A549 (cell line): ENCODE measurements at regions not wholly inside any gene's neighbourhood (a gene's known extent, or its start where the extent isn't known, plus 50 kb on each side); places are given as distances from the start of the nearest gene placed in this dataset.

Experiments used
- ATAC-seq, 2 experiments: fragments of 200-7000 bp in 1 of 2; fragments of >200 bp in 1 of 2; cut with Nextera tagmentation in 1 of 2; cut with Tn5 transposase in 1 of 2; 3 replicates each; pipeline versions ENCODE4 v1.8.0 to v1.9.1; 2018 to 2020; ENCODE audit warnings: mild to moderate bottlenecking in 1 of 2, moderate library complexity in 1 of 2
- CTCF ChIA-PET: fragments of 300-600 bp; sonication (Branson Sonifier 250); formaldehyde crosslinking; extraction: SDS; loops from one replicate; lab custom pipeline; 2021; ENCODE audit warnings: antibody characterized with exemption, inconsistent platforms; lab: Yijun Ruan, JAX
- POLR2A ChIA-PET: fragments of 350-600 bp; formaldehyde crosslinking; extraction: SDS; loops from one replicate; lab custom pipeline; 2021; ENCODE audit warnings: antibody characterized with exemption, inconsistent platforms; lab: Yijun Ruan, JAX
- DNase-seq, 2 experiments: peaks; one replicate each; pipeline versions ENCODE4 v3.0.0 to v3.0.0-alpha.2; 2011 to 2016; ENCODE audit warnings: low read depth in 1 of 2, low spot score in 1 of 2
- FAIRE-seq: peaks from 2 replicates; lab custom pipeline; 2011; peaks lifted over from hg19 to GRCh38; lab: Jason Lieb, UNC
- H3K27ac ChIP-seq, 2 experiments: fragments of >200 bp; sonication (Bioruptor Twin); formaldehyde crosslinking; 3 replicates each; pipeline ENCODE4 v1.5.1; 2016 to 2017
- H3K4me1 ChIP-seq: fragments of >200 bp; sonication (Bioruptor Twin); formaldehyde crosslinking; 3 replicates; pipeline ENCODE4 v1.6.1; 2016
- H3K4me2 ChIP-seq: fragments of >200 bp; sonication (Bioruptor Twin); formaldehyde crosslinking; 3 replicates; pipeline ENCODE4 v1.6.1; 2016
- H3K4me3 ChIP-seq: fragments of >200 bp; sonication (Bioruptor Twin); formaldehyde crosslinking; 3 replicates; pipeline ENCODE4 v1.5.1; 2016
- H3K9me3 ChIP-seq: fragments of >200 bp; sonication (Bioruptor Twin); formaldehyde crosslinking; 3 replicates; pipeline ENCODE4 v1.6.1; 2016
- ATOH8 ChIP-seq: fragments of 250-450 bp; sonication (Bioruptor Pico); IDR thresholded peaks from 2 replicates; pipeline ENCODE4 v1.5.0; 2020; ENCODE audit warnings: low read depth, mild to moderate bottlenecking, moderate library complexity
- BCL3 ChIP-seq: fragments of >200 bp; sonication (Bioruptor Twin); formaldehyde crosslinking; IDR thresholded peaks from 3 replicates; pipeline ENCODE4 v1.6.1; 2016
- BHLHE40 ChIP-seq: IDR thresholded peaks from 2 replicates; pipeline ENCODE4 v1.6.1; 2012; ENCODE audit warnings: low read depth, low read length, inconsistent platforms
- CHD4 ChIP-seq: fragments of 200-600 bp; sonication (generic); IDR thresholded peaks from 2 replicates; pipeline ENCODE4 v1.6.1; 2016; ENCODE audit warnings: antibody characterized with exemption, mild to moderate bottlenecking, borderline replicate concordance
- CTCF ChIP-seq: fragments of >200 bp; sonication (Bioruptor Twin); formaldehyde crosslinking; IDR thresholded peaks from 3 replicates; pipeline ENCODE4 v1.5.1; 2016
- EP300 ChIP-seq, 2 experiments: fragments of >200 bp; sonication (Bioruptor Twin); formaldehyde crosslinking; IDR thresholded peaks; 2 replicates in 1 of 2; 3 replicates in 1 of 2; pipeline ENCODE4 v1.6.1; 2016 to 2017
- ESRRA ChIP-seq: fragments of 150-350 bp; IDR thresholded peaks from 2 replicates; pipeline ENCODE4 v1.6.1; 2014; ENCODE audit warnings: mild to moderate bottlenecking, low read length, borderline replicate concordance
- FOSB ChIP-seq: fragments of 250-450 bp; sonication (Bioruptor Pico); IDR thresholded peaks from 2 replicates; pipeline ENCODE4 v1.5.0; 2020; ENCODE audit warnings: mild to moderate bottlenecking, moderate library complexity
- GATA3 ChIP-seq: IDR thresholded peaks from 2 replicates; pipeline ENCODE4 v1.6.1; 2012; ENCODE audit warnings: borderline replicate concordance
- HDAC2 ChIP-seq: fragments of 200-600 bp; sonication (generic); IDR thresholded peaks from 2 replicates; pipeline ENCODE4 v1.6.1; 2016
- HES2 ChIP-seq: fragments of >200 bp; sonication (Bioruptor Twin); formaldehyde crosslinking; IDR thresholded peaks from 2 replicates; pipeline ENCODE4 v1.6.1; 2016
- HOXB13 ChIP-seq: fragments of 250-450 bp; sonication (Bioruptor Pico); IDR thresholded peaks from 2 replicates; pipeline ENCODE4 v1.5.0; 2020; ENCODE audit warnings: low read depth, mild to moderate bottlenecking, moderate library complexity
- JUN ChIP-seq, 2 experiments: fragments of >200 bp; sonication (Bioruptor Twin); formaldehyde crosslinking; IDR thresholded peaks; 2 replicates in 1 of 2; 3 replicates in 1 of 2; pipeline ENCODE4 v1.6.1; 2016 to 2017
- KDM1A ChIP-seq: fragments of 200-600 bp; sonication (generic); IDR thresholded peaks from 2 replicates; pipeline ENCODE4 v1.6.1; 2016; ENCODE audit warnings: low read depth, mild to moderate bottlenecking
- MAFK ChIP-seq: fragments of 450-650 bp; IDR thresholded peaks from 2 replicates; pipeline ENCODE4 v1.6.1; 2014; ENCODE audit not compliant: partially characterized antibody
- MAZ ChIP-seq: fragments of 150-350 bp; IDR thresholded peaks from 2 replicates; pipeline ENCODE4 v1.6.1; 2014; ENCODE audit warnings: antibody characterized with exemption, low read depth, low read length, borderline replicate concordance
- MYC ChIP-seq: IDR thresholded peaks from 2 replicates; pipeline ENCODE4 v1.6.1; 2012; ENCODE audit warnings: mild to moderate bottlenecking, inconsistent platforms, low read length, improper control_type of control experiment, borderline replicate concordance
- NFE2L2 ChIP-seq: fragments of 150-350 bp; conservative IDR thresholded peaks from 2 replicates; pipeline ENCODE4 v1.6.1; 2014; ENCODE audit warnings: low read length
- NPAS2 ChIP-seq: fragments of 250-450 bp; sonication (Bioruptor Pico); IDR thresholded peaks from 2 replicates; pipeline ENCODE4 v1.8.0; 2022; ENCODE audit warnings: mild to moderate bottlenecking, moderate library complexity, borderline replicate concordance
- POLR2A ChIP-seq: IDR thresholded peaks from 2 replicates; pipeline ENCODE4 v1.6.1; 2012; ENCODE audit warnings: mild to moderate bottlenecking, low read length
- RARB ChIP-seq: fragments of 250-450 bp; sonication (Bioruptor Pico); IDR thresholded peaks from 2 replicates; pipeline ENCODE4 v1.8.0; 2021; ENCODE audit warnings: mild to moderate bottlenecking, moderate library complexity
- REST ChIP-seq: fragments of 200-600 bp; sonication (generic); IDR thresholded peaks from 2 replicates; pipeline ENCODE4 v1.6.1; 2016; ENCODE audit warnings: antibody characterized with exemption, mild to moderate bottlenecking, moderate library complexity
- SREBF2 ChIP-seq: fragments of 450-650 bp; IDR thresholded peaks from 2 replicates; pipeline ENCODE4 v1.6.1; 2014; ENCODE audit warnings: mild to moderate bottlenecking, moderate library complexity
- ZNF302 ChIP-seq: fragments of 250-450 bp; sonication (Bioruptor Pico); IDR thresholded peaks from 2 replicates; pipeline ENCODE4 v1.9.0; 2021; ENCODE audit warnings: inconsistent platforms, mild to moderate bottlenecking, moderate library complexity
- WGBS: methylation state at CpG from one replicate; pipeline ENCODE4 v1.1.6; 2017; ENCODE audit errors: missing lambda C conversion rate; 5-methylcytosine and 5-hydroxymethylcytosine counted together

- ChIA-PET POLR2A (no interaction called here), CTCF (no interaction called here)
- H3K9me3 ChIP-seq, result no peaks in the 10 kb centered on the region
- H3K27ac ChIP-seq, result no peak overlapping the region
- DNase-seq (no peak), ATAC-seq (no peak), FAIRE-seq (no peak)
- TF ChIP-seq MAFK (no peak), BHLHE40 (no peak), KDM1A (no peak), GATA3 (no peak), MYC (no peak), MAZ (no peak), JUN (IDR thresholded peaks at IDR 0.05) (no peak), BCL3 (no peak), HDAC2 (no peak), ESRRA (no peak), SREBF2 (no peak)
- H3K4me3 ChIP-seq, result no peak overlapping the region
- 33% methylated on average over 3 of the region's 3 CpGs for WGBS
- H3K4me1 ChIP-seq, result no peaks in the 10 kb centered on the region
- H3K4me2 ChIP-seq, result no peak overlapping the region
Observed at GRCh38 chr7:109266610-109267009, 696.9 kb downstream of the DNAJB9 start.

GRCh38 chr7:109276348-109276747 is 706.7 kb downstream of the DNAJB9 start:
- DNase-seq (no peak), ATAC-seq (no peak), FAIRE-seq (no peak)
- no peaks in the 10 kb centered on the region for H3K9me3 ChIP-seq
- CTCF ChIA-PET, result no interaction called here
- H3K27ac ChIP-seq, result no peak overlapping the region
- no peak overlapping the region for H3K4me3 ChIP-seq
- no peaks in the 10 kb centered on the region for H3K4me1 ChIP-seq
- POLR2A ChIA-PET, result no interaction called here
- H3K4me2 ChIP-seq, result no peak overlapping the region
- TF ChIP-seq ZNF302, result no peak

GRCh38 chr7:109282726-109283125 is 713.1 kb downstream of the DNAJB9 start:
- H3K4me3 ChIP-seq, result no peak overlapping the region
- FAIRE-seq, result no peak
- H3K9me3 ChIP-seq, result no peaks in the 10 kb centered on the region; the same call in 2 of the 3 replicates
- TF ChIP-seq MAZ, result no peak
- no peak for TF ChIP-seq ATOH8
- no peak for TF ChIP-seq REST
- TF ChIP-seq ESRRA, result no peak
- TF ChIP-seq CTCF, result no peak
- TF ChIP-seq POLR2A, result no peak
- TF ChIP-seq CHD4, result no peak
- no peak for TF ChIP-seq NPAS2 (CRISPR knock-in tag)
- TF ChIP-seq EP300 (IDR thresholded peaks at IDR 0.05), result no peak
- TF ChIP-seq FOSB, result no peak
- TF ChIP-seq RARB (CRISPR knock-in tag), result no peak
- TF ChIP-seq HES2, result no peak
- no peak for TF ChIP-seq HOXB13
- no peak for TF ChIP-seq BCL3
- no peak for TF ChIP-seq ZNF302
- TF ChIP-seq NFE2L2, result no peak
- TF ChIP-seq, all 56 proteins: peak for 0
- ATAC-seq (no peak), DNase-seq (no peak)
- Histone ChIP-seq H3K27ac (no peak overlapping the region), H3K4me2 (no peak overlapping the region), H3K4me1 (no peaks in the 10 kb centered on the region)
- CTCF ChIA-PET, result no interaction called here
- POLR2A ChIA-PET, result no interaction called here
